SK-N-MC (cell line): ENCODE measurements at regions not wholly inside any gene's neighbourhood (a gene's known extent, or its start where the extent isn't known, plus 50 kb on each side); places are given as distances from the start of the nearest gene placed in this dataset.

Experiments used
- EZH2 ChIP-seq: fragments of 200-600 bp; sonication (generic); IDR thresholded peaks from one replicate; pipeline ENCODE4 v1.6.1; 2017; ENCODE audit warnings: antibody characterized with exemption
- POLR2AphosphoS5 ChIP-seq: IDR thresholded peaks from 2 replicates; pipeline ENCODE4 v1.6.1; 2012; ENCODE audit warnings: mild to moderate bottlenecking, low read depth, low read length, borderline replicate concordance

- TF ChIP-seq POLR2AphosphoS5 (no peak), EZH2 (no peak)
These were observed 675.6 kb downstream of the IRX1 start for GRCh38 chr5:4271193-4271592.
